ENCODE measurements at regions not wholly inside any gene's neighbourhood (a gene's known extent, or its start where the extent isn't known, plus 50 kb on each side); places are given as distances from the start of the nearest gene placed in this dataset.

- no peak for DNase-seq
Observed at GRCh38 chr2:11050565-11050964, 104.7 kb upstream of the SLC66A3 start.

DNA sequence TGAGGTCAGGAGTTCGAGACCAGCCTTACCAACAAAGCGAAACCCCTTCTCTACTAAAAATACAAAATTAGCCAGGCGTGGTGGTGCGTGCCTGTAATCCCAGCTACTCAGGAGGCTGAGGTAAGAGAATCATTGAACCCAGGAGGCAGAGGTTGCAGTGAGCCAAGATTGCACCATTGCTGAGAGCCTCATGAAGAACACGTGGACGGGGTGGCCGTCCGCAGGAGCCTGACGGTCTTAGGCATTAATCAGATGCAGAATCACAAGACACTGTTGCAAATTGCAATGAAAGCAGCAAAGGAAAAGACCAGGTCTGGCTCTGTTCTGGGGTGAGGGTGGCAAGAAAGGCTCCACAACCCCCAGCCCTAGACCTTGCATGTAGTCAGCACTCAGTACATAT, 104.0 kb upstream of the SLC66A3 start:
- no peak for DNase-seq

- DNase-seq = no peak
Observed at GRCh38 chr2:11053546-11053945, 101.7 kb upstream of the SLC66A3 start.

GRCh38 chr2:11054783-11055678, 100.2 kb upstream of the SLC66A3 start:
- no peak for DNase-seq

- DNase-seq = no peak
Observed at GRCh38 chr2:11055679-11056215, 99.5 kb upstream of the SLC66A3 start.

- DNase-seq = no peak
Observed at GRCh38 chr2:11056614-11057013, 98.7 kb upstream of the SLC66A3 start.

GRCh38 chr2:11057031-11057430, 98.2 kb upstream of the SLC66A3 start:
- DNase-seq = no peak

- DNase-seq = no peak
Observed at GRCh38 chr2:11058129-11058528, 97.1 kb upstream of the SLC66A3 start.

DNA sequence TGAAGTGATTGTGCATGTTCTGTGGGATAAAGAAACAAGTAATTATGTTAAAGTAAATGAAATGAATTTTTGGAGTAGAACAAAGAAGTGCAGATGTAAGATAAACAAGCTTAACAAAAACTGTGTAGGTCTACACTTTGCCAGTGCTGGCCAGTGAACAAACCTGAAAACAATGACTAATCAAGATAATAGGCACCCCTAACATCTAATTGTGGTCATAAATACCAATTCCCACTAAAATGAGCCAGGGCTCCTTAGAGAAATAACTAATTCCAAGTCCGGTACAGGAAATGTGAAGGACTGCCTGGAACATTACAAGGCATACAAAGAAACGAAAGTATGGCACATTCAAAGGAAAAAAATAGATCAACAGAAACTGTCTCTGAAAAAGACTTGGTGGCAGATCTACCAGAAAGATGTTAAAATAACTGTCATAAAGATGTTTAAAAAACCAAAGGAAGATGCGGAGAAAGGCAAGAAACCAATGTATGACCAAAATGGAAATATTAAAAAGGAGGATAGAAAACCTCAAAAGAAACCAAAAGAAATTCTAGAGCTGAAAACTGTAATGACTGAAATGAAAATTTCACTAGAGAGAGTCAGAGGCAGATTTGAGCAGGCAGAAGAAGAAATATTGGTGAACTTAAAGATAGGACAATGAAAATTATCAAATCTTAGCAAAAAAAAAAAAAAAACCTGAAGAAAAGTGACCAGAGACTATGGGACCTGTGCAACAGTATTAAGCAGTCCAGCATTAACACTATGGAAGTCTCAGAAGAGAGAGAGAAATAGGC, 94.7 kb upstream of the SLC66A3 start:
- DNase-seq = no peak

DNA sequence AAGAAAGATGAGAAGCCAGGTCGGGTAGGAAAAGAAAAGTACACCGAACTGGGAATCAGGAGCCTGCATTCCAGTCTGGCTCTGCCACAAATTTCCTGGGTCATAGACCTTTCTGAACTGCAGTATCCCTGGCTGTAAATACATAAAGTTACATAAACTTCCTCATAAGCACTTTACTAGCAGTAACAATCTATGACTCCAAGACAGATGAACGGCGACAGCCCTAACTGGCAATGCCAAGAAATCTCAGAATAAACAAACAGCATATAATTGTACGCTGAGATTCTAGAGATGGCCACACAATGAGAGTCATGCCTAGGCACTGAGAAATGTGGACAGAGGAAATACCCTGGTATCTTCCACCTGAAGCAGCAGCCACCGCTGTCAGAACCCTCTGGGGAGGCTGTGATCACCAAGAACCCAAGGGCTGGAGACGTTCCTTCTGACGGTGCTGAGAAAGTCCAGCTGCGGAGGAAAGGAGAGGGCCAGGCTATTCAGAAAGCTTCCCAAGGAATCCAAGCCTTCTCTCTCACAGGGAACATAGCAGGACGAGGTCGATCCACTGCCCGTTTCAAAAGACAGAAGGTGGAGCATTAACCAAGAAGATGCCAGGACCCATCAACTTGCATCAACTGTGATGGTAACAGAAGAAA, 89.3 kb upstream of the SLC66A3 start:
- no peak for DNase-seq

GRCh38 chr2:11067221-11068078, 87.8 kb upstream of the SLC66A3 start:
- no peak for DNase-seq

DNA sequence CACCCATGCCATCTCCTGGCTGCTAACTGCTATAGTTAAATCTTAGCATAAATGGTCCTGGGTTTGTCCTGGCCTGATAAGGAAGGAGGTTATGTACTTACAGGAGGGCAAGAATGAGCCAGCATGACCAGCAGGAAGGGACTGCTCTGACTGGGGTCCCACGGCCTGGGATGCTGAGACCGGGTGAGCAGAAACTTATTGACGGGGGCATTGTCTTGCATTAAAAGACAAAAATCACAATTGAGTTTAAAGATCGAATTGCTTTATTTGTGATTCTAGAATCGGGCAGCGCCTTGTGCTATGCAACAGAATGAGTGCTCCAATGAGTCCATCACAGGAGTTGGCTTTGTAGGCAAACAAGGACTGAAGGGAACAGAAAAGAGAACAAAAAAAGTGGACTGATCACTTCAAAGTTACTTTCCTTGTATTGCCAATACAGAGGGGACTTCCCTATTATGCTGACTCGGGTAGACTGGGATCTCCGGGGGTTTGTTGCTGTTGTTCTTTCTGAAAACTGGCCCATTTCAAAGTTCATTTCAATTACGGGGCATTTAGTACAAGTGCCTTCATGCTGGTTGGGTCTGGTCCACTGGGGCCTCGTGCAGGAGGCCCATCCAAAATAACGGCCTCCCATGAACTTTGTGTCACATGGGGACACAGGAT, 87.1 kb upstream of the SLC66A3 start:
- no peak for DNase-seq

DNA sequence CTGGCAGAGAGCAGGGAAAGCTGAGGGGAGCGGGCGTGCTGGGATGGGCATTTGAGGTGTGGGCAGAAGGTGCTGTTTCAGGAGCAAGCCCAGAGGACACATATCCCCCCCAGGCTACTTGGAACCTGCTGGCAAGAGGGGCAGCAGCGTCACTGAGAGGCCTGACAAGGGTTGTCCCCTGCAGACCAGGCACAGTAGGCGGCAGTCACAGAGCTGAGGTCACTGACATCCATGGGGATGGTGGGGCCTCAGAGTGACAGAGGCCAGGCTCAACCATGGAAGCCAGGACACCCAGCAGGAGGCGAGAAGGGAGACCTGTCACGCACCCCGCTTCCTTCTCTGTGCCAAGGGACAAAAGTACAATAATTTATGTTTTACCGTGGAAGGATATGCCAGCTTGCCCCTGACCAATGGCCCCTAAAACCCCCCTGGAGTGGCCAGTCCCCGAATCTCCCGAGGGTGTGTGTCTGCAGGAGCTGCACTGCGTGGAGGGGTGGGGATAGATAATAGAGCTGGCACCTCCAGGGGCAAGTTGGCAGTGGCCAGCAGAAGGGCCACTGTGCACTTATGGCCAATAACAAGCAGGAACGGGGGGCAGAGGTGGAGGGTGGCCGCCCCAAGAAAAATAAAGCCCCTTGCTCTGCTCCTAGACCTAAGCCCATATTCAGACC, 86.3 kb upstream of the SLC66A3 start:
- no peak for DNase-seq

- no peak for DNase-seq
Observed at GRCh38 chr2:11069566-11070185, 85.6 kb upstream of the SLC66A3 start.

- DNase-seq = peak; percentile 11
Observed at GRCh38 chr2:11071211-11071610, 84.1 kb upstream of the SLC66A3 start.

DNA sequence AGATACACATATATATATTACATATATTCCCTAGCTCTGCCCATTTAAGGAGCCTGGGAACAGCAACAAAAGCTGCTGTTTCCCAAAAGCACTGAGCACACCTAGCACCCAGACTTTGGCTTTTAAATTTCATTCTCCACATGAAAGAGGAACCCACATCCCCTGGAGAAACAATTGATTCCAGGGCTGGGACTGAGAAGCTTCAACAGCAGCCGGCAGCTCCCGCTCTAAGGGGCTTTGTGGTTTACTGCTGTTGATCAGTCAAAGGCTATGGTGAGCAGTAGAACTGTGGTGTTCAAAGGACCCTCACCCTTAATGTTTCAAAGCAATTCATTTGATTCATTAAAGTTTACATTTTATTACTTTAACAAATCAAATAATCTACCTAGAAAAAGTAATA, 83.3 kb upstream of the SLC66A3 start:
- no peak for DNase-seq

GRCh38 chr2:11072550-11072949, 82.7 kb upstream of the SLC66A3 start:
- DNase-seq = no peak

GRCh38 chr2:11073251-11073650, 82.0 kb upstream of the SLC66A3 start:
- DNase-seq = peak; percentile 38

DNA sequence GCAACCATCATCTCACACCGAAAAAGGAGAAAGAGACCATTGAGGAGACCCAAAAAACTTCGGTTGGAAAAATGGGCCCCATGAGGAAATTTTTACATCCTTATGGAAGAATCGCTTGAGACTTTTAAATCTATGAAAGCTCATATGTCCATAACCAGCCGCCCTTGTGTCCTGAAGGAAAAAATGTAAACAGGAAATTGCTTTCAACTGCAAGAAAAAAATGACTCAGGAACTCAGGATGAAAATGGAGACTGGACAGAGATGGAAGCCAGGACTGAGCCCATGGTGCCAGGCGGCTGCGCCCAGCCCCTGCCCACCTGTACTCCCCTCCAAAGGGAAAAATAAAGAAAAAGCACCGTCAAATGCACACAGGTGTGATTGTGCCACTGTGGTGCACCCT, 81.5 kb upstream of the SLC66A3 start:
- DNase-seq = no peak

- no peak for DNase-seq
Observed at GRCh38 chr2:11074246-11074820, 80.9 kb upstream of the SLC66A3 start.

All from NCI-H69 (cell line).